CD4-positive, CD25-positive, alpha-beta regulatory T cell (primary cell): ENCODE measurements at regions not wholly inside any gene's neighbourhood (a gene's known extent, or its start where the extent isn't known, plus 50 kb on each side); places are given as distances from the start of the nearest gene placed in this dataset.

Experiments
- ATAC-seq, 2 donors: fragments of 150-1000 bp; cut with Tn5 transposase; one replicate each; pipeline ENCODE4 v1.10.0; 2021; ENCODE audit warnings: low read depth in 2 of 2, moderate number of reproducible peaks in 2 of 2, moderate library complexity in 1 of 2
- DNase-seq, 3 donors: peaks; one replicate each; pipeline versions ENCODE4 v3.0.0 to v3.0.0-alpha.2; 2012 to 2022; ENCODE audit warnings: mixed read lengths in 1 of 3
- H3K27ac ChIP-seq: one replicate; pipeline ENCODE4 v1.7.0; 2013; ENCODE audit warnings: mild to moderate bottlenecking, low read length; ENCODE audit not compliant: insufficient read depth, poor library complexity, severe bottlenecking
- H3K27me3 ChIP-seq: one replicate; pipeline ENCODE4 v1.7.0; 2013; ENCODE audit warnings: low read length; ENCODE audit not compliant: control insufficient read depth, insufficient read depth
- H3K36me3 ChIP-seq: one replicate; pipeline ENCODE4 v1.7.0; 2013; ENCODE audit warnings: mild to moderate bottlenecking, low read length, moderate library complexity; ENCODE audit not compliant: control insufficient read depth, insufficient read depth
- H3K4me1 ChIP-seq: 2 replicates; pipeline ENCODE4 v1.7.0; 2013; ENCODE audit warnings: mild to moderate bottlenecking, low read length; ENCODE audit not compliant: insufficient read depth, control insufficient read depth, poor library complexity, severe bottlenecking
- H3K4me3 ChIP-seq: one replicate; pipeline ENCODE4 v1.7.0; 2013; ENCODE audit warnings: low read depth, mild to moderate bottlenecking, low read length, moderate library complexity
- H3K9me3 ChIP-seq, 2 experiments: 1 replicate in 1 of 2; 2 replicates in 1 of 2; pipeline ENCODE4 v1.7.0; 2013; ENCODE audit warnings: low read length in 2 of 2, mild to moderate bottlenecking in 1 of 2, moderate library complexity in 1 of 2; ENCODE audit not compliant: control insufficient read depth in 2 of 2
- H3K27ac Mint-ChIP-seq, 3 donors: one replicate each; pipeline ENCODE4 v1.8.0; 2020 to 2022; ENCODE audit warnings: mild to moderate bottlenecking in 3 of 3, mixed read lengths in 3 of 3, moderate library complexity in 2 of 3
- H3K27me3 Mint-ChIP-seq: one replicate; pipeline ENCODE4 v1.8.0; 2022; ENCODE audit warnings: mild to moderate bottlenecking, mixed read lengths
- H3K36me3 Mint-ChIP-seq: one replicate; pipeline ENCODE4 v1.8.0; 2020; ENCODE audit warnings: mixed read lengths
- H3K4me1 Mint-ChIP-seq, 4 donors: one replicate each; pipeline ENCODE4 v1.8.0; 2020 to 2022; ENCODE audit warnings: mixed read lengths in 4 of 4, mild to moderate bottlenecking in 1 of 4
- H3K4me3 Mint-ChIP-seq, 4 donors: one replicate each; pipeline ENCODE4 v1.8.0; 2020 to 2022; ENCODE audit warnings: mild to moderate bottlenecking in 4 of 4, mixed read lengths in 4 of 4, moderate library complexity in 3 of 4
- H3K9me3 Mint-ChIP-seq, 7 donors: one replicate each; pipeline ENCODE4 v1.8.0; 2020 to 2022; ENCODE audit warnings: mixed read lengths in 7 of 7, mild to moderate bottlenecking in 3 of 7, moderate library complexity in 2 of 7

- H3K4me1 Mint-ChIP-seq, result no peaks in the 10 kb centered on the region
- peaks cover 9% of the 10 kb centered on the region for H3K27me3 Mint-ChIP-seq
Measured at GRCh38 chr4:10315638-10316037, 141.6 kb downstream of the ZNF518B start.

GRCh38 chr4:10312568-10312967 is 144.7 kb downstream of the ZNF518B start:
- ATAC-seq (no peak), DNase-seq (no peak)
- Mint-ChIP-seq H3K27me3 (peaks cover 9% of the 10 kb centered on the region), H3K27ac (no peak overlapping the region), H3K36me3 (no peaks in the 10 kb centered on the region), H3K4me3 (no peak overlapping the region), H3K9me3 (peaks cover 0 to 4% (median 0%) of the 10 kb centered on the region in 7 donors), H3K4me1 (no peaks in the 10 kb centered on the region)
- H3K9me3 ChIP-seq, result no peaks in the 10 kb centered on the region
- H3K36me3 ChIP-seq, result no peaks in the 10 kb centered on the region
- H3K27me3 ChIP-seq, result peaks cover 1% of the 10 kb centered on the region
- no peak overlapping the region for H3K4me3 ChIP-seq
- H3K4me1 ChIP-seq, result no peaks in the 10 kb centered on the region
- no peak overlapping the region for H3K27ac ChIP-seq

More at GRCh38 chr4:10315638-10316037, 141.6 kb downstream of the ZNF518B start:
- H3K36me3 Mint-ChIP-seq, result no peaks in the 10 kb centered on the region
- H3K27ac Mint-ChIP-seq, result no peak overlapping the region
- peaks cover 0 to 4% (median 0%) of the 10 kb centered on the region in 7 donors for H3K9me3 Mint-ChIP-seq
- no peak for DNase-seq
- Histone ChIP-seq H3K9me3 (no peaks in the 10 kb centered on the region), H3K27ac (no peak overlapping the region), H3K36me3 (no peaks in the 10 kb centered on the region), H3K27me3 (peaks cover 1% of the 10 kb centered on the region), H3K4me1 (no peaks in the 10 kb centered on the region), H3K4me3 (no peak overlapping the region)
- ATAC-seq, result no peak
- no peak overlapping the region for H3K4me3 Mint-ChIP-seq

- Histone ChIP-seq H3K4me3 (no peak overlapping the region), H3K4me1 (no peaks in the 10 kb centered on the region), H3K9me3 (no peaks in the 10 kb centered on the region), H3K27me3 (peaks cover 4% of the 10 kb centered on the region), H3K36me3 (no peaks in the 10 kb centered on the region), H3K27ac (no peak overlapping the region)
- no peaks in the 10 kb centered on the region for H3K36me3 Mint-ChIP-seq
- ATAC-seq (no peak), DNase-seq (no peak)
- H3K9me3 Mint-ChIP-seq, result peaks cover 0 to 4% (median 0%) of the 10 kb centered on the region in 7 donors
- H3K27me3 Mint-ChIP-seq, result peaks cover 9% of the 10 kb centered on the region
- H3K4me1 Mint-ChIP-seq, result no peaks in the 10 kb centered on the region
- H3K4me3 Mint-ChIP-seq, result no peak overlapping the region
- H3K27ac Mint-ChIP-seq, result no peak overlapping the region
Measured at GRCh38 chr4:10311939-10312338, 145.3 kb downstream of the ZNF518B start.

GRCh38 chr4:10305816-10306215 is 151.4 kb downstream of the ZNF518B start:
- Mint-ChIP-seq H3K4me1 (no peaks in the 10 kb centered on the region), H3K4me3 (no peak overlapping the region), H3K27me3 (peaks cover 6% of the 10 kb centered on the region), H3K36me3 (no peaks in the 10 kb centered on the region), H3K27ac (no peak overlapping the region), H3K9me3 (no peaks in the 10 kb centered on the region)
- H3K36me3 ChIP-seq, result no peaks in the 10 kb centered on the region
- H3K4me1 ChIP-seq, result no peaks in the 10 kb centered on the region
- ATAC-seq, result no peak
- no peak for DNase-seq
- no peak overlapping the region for H3K27ac ChIP-seq
- H3K27me3 ChIP-seq, result peaks cover 5% of the 10 kb centered on the region
- H3K4me3 ChIP-seq, result no peak overlapping the region
- H3K9me3 ChIP-seq, result no peaks in the 10 kb centered on the region

GRCh38 chr4:10303291-10303690 is 153.9 kb downstream of the ZNF518B start:
- Histone ChIP-seq H3K27me3 (peaks cover 5% of the 10 kb centered on the region), H3K9me3 (no peaks in the 10 kb centered on the region), H3K4me1 (no peaks in the 10 kb centered on the region), H3K27ac (no peak overlapping the region), H3K4me3 (no peak overlapping the region), H3K36me3 (no peaks in the 10 kb centered on the region)
- DNase-seq (no peak), ATAC-seq (no peak)
- Mint-ChIP-seq H3K36me3 (no peaks in the 10 kb centered on the region), H3K27me3 (peaks cover 6% of the 10 kb centered on the region), H3K27ac (no peak overlapping the region), H3K4me1 (no peaks in the 10 kb centered on the region), H3K9me3 (no peaks in the 10 kb centered on the region), H3K4me3 (no peak overlapping the region)

DNA sequence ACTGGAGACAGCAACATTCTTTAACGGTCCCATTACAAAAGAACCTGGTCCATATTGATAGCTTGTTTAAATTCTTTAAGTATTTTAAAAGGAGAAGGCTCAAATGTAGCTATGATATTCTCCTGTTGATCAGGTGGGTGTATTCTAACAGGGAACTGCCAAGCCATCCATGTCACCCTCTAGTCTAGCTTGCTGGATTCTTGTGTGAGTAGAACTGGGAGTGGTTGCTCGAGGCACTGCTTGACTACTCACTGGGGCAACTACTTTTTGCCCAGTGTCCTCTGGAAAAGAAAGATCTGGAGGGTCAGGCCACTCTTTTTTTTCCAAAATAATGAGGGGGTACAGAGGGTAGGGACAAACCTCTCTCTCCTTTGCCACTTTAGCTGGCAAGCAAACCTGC is 155.1 kb downstream of the ZNF518B start:
- Histone ChIP-seq H3K9me3 (no peaks in the 10 kb centered on the region), H3K4me3 (no peak overlapping the region), H3K27ac (no peak overlapping the region), H3K4me1 (no peaks in the 10 kb centered on the region), H3K27me3 (peaks cover 2% of the 10 kb centered on the region), H3K36me3 (no peaks in the 10 kb centered on the region)
- no peaks in the 10 kb centered on the region for H3K4me1 Mint-ChIP-seq
- no peak overlapping the region for H3K27ac Mint-ChIP-seq
- DNase-seq, result no peak
- no peak overlapping the region for H3K4me3 Mint-ChIP-seq
- ATAC-seq, result no peak
- no peaks in the 10 kb centered on the region for H3K36me3 Mint-ChIP-seq
- peaks cover 0 to 1% (median 0%) of the 10 kb centered on the region in 7 donors for H3K9me3 Mint-ChIP-seq
- H3K27me3 Mint-ChIP-seq, result peaks cover 6% of the 10 kb centered on the region

GRCh38 chr4:10299601-10300000 is 157.6 kb downstream of the ZNF518B start:
- Mint-ChIP-seq H3K4me3 (no peak overlapping the region), H3K27ac (no peak overlapping the region), H3K4me1 (no peaks in the 10 kb centered on the region), H3K36me3 (no peaks in the 10 kb centered on the region), H3K27me3 (no peaks in the 10 kb centered on the region), H3K9me3 (peaks cover 0 to 1% (median 0%) of the 10 kb centered on the region in 7 donors)
- Histone ChIP-seq H3K9me3 (no peaks in the 10 kb centered on the region), H3K4me1 (no peaks in the 10 kb centered on the region), H3K36me3 (no peaks in the 10 kb centered on the region), H3K4me3 (no peak overlapping the region), H3K27ac (no peak overlapping the region), H3K27me3 (no peaks in the 10 kb centered on the region)
- ATAC-seq (no peak), DNase-seq (no peak)

DNA sequence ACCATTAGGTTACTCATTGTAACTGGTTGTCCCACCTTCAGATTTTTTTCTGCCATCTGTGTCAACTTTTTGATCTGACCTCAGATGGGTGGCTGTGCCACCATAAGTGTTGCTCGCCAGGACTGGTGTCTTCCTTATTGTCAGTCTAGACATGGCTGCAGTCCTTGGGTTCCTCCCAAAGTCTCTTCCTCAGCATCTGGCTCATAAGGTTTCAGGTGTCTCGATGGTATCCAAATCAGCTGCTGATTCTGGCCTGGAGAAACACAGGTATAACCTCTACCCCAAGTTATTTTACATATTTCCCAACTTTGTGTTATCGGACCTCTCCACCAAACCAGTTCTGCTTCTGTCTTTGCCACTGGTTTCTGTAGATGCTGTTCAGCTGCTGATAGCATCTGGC is 158.5 kb downstream of the ZNF518B start:
- DNase-seq (no peak), ATAC-seq (no peak)
- H3K36me3 Mint-ChIP-seq, result no peaks in the 10 kb centered on the region
- H3K27me3 ChIP-seq, result no peaks in the 10 kb centered on the region
- no peaks in the 10 kb centered on the region for H3K4me1 Mint-ChIP-seq
- H3K9me3 ChIP-seq, result no peaks in the 10 kb centered on the region
- no peaks in the 10 kb centered on the region for H3K36me3 ChIP-seq
- H3K27ac ChIP-seq, result no peak overlapping the region
- H3K27ac Mint-ChIP-seq, result no peak overlapping the region
- no peak overlapping the region for H3K4me3 ChIP-seq
- H3K4me3 Mint-ChIP-seq, result no peak overlapping the region
- no peaks in the 10 kb centered on the region for H3K4me1 ChIP-seq
- peaks cover 0 to 1% (median 0%) of the 10 kb centered on the region in 7 donors for H3K9me3 Mint-ChIP-seq
- no peaks in the 10 kb centered on the region for H3K27me3 Mint-ChIP-seq
